NCI-H460 (cell line): ENCODE measurements at regions not wholly inside any gene's neighbourhood (a gene's known extent, or its start where the extent isn't known, plus 50 kb on each side); places are given as distances from the start of the nearest gene placed in this dataset.
"Not testable (repeated sequence)": the region's sequence is repeated elsewhere in the genome, so short reads cannot be mapped to it uniquely, and the experiment has no call there.

Experiments used
- DNase-seq: peaks from one replicate; pipeline ENCODE4 v3.0.0-alpha.2; 2016; ENCODE audit warnings: low read depth; ENCODE audit errors: extremely low read depth

GRCh38 chr18:2237706-2238105, 333.6 kb downstream of the METTL4 start:
- no peak for DNase-seq

GRCh38 chr18:2240311-2240705, 331.0 kb downstream of the METTL4 start:
- DNase-seq, result no peak

GRCh38 chr18:2244641-2245040, 326.7 kb downstream of the METTL4 start:
- DNase-seq, result no peak

- not testable (repeated sequence) for DNase-seq
These were observed 324.2 kb downstream of the METTL4 start for GRCh38 chr18:2247101-2247500.

- DNase-seq, result no peak
These were observed 316.3 kb downstream of the METTL4 start for GRCh38 chr18:2254977-2255376.

- no peak for DNase-seq
These were observed 314.7 kb downstream of the METTL4 start for GRCh38 chr18:2256577-2256976.

- DNase-seq, result no peak
These were observed 312.4 kb downstream of the METTL4 start for GRCh38 chr18:2258954-2259353.

- DNase-seq, result no peak
These were observed 307.9 kb downstream of the METTL4 start for GRCh38 chr18:2263303-2263890.

- no peak for DNase-seq
These were observed 296.7 kb downstream of the METTL4 start for GRCh38 chr18:2274613-2275012.

- DNase-seq, result no peak
These were observed 290.2 kb downstream of the METTL4 start for GRCh38 chr18:2281086-2281485.

GRCh38 chr18:2281523-2282199, 289.6 kb downstream of the METTL4 start:
- no peak for DNase-seq

- DNase-seq, result no peak
These were observed 278.0 kb downstream of the METTL4 start for GRCh38 chr18:2293109-2293839.

- DNase-seq, result no peak
These were observed 270.0 kb downstream of the METTL4 start for GRCh38 chr18:2301316-2301715.

- no peak for DNase-seq
These were observed 269.3 kb downstream of the METTL4 start for GRCh38 chr18:2302012-2302411.

- DNase-seq, result peak; percentile 46
These were observed 268.4 kb downstream of the METTL4 start for GRCh38 chr18:2302628-2303516.

- no peak for DNase-seq
These were observed 267.6 kb downstream of the METTL4 start for GRCh38 chr18:2303517-2304238.

GRCh38 chr18:2304378-2305175, 266.7 kb downstream of the METTL4 start:
- DNase-seq, result peak; percentile 4

GRCh38 chr18:2306606-2307005, 264.7 kb downstream of the METTL4 start:
- DNase-seq, result no peak

GRCh38 chr18:2310886-2311285, 260.4 kb downstream of the METTL4 start:
- DNase-seq, result no peak
